ENCODE measurements at regions not wholly inside any gene's neighbourhood (a gene's known extent, or its start where the extent isn't known, plus 50 kb on each side); places are given as distances from the start of the nearest gene placed in this dataset.

DNA sequence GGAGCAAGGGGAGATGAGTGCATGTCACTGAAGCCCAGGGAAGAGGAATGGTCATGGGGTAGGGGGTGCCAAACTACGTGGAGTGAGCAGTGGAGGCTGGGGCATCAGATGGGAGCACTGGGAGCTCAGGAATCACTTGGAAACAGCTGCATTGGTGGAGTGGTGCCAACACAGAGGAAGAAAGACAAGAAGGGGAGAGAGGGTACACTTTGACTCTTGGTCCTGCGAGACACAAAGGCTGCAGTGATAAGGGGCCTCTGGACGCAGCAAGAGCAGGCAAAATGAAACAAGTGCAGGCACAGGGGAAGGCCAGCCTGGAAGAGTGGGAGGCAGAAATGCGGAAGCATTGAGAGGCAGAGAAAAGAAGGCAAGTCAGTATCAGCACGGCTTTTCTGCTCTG lies 134.7 kb upstream of the SMIM21 start:
- intact Hi-C loops (cut with DNase I), result no loop called here
- H3K36me3 ChIP-seq, result no peaks in the 10 kb centered on the region
- H3K4me1 ChIP-seq, result no peaks in the 10 kb centered on the region
- H3K9me3 ChIP-seq, result no peaks in the 10 kb centered on the region
- no peak for TF ChIP-seq CTCF (IDR thresholded peaks at IDR 0.05)
- no peak for TF ChIP-seq POLR2A (IDR thresholded peaks at IDR 0.05)
- TF ChIP-seq POLR2AphosphoS5 (IDR thresholded peaks at IDR 0.05; ENCODE audit: insufficient read depth in 1 of 2, low read depth in 1 of 2), result no peak
- H3K27me3 ChIP-seq, result no peaks in the 10 kb centered on the region
- no peak for DNase-seq (ENCODE audit: extremely low spot score in 2 of 2)
- no peak overlapping the region for H3K27ac ChIP-seq
- H3K4me3 ChIP-seq, result no peak overlapping the region

DNA sequence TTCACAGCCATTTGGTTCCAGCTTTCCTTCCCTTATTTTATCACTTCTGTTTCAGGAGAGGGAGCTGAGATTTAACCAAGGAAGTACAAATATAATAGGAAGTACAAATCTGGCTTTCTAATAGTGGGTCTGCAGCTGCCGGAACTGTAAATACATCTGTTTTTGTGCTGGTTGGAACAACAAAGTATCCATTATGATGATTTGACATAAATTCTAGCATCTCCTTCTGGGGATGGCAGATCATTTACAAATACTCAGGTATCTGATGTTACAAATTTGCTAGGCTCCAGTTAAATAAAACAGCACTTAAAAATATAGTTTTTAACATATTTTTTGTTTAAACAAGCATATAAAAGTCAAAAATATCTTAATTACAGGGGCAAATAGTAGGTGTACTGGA lies 131.3 kb upstream of the SMIM21 start:
- Histone ChIP-seq H3K27ac (no peak overlapping the region), H3K9me3 (no peaks in the 10 kb centered on the region), H3K4me1 (no peaks in the 10 kb centered on the region), H3K27me3 (no peaks in the 10 kb centered on the region), H3K4me3 (no peak overlapping the region), H3K36me3 (no peaks in the 10 kb centered on the region)
- TF ChIP-seq CTCF (IDR thresholded peaks at IDR 0.05) (no peak), POLR2AphosphoS5 (IDR thresholded peaks at IDR 0.05; ENCODE audit: insufficient read depth in 1 of 2, low read depth in 1 of 2) (no peak), POLR2A (IDR thresholded peaks at IDR 0.05) (no peak)
- DNase-seq (ENCODE audit: extremely low spot score in 2 of 2), result no peak
- intact Hi-C loops (cut with DNase I), result no loop called here

GRCh38 chr18:75556841-75557240 lies 129.3 kb upstream of the SMIM21 start:
- H3K36me3 ChIP-seq, result no peaks in the 10 kb centered on the region
- no peak overlapping the region for H3K4me3 ChIP-seq
- no peak overlapping the region for H3K27ac ChIP-seq
- H3K4me1 ChIP-seq, result no peaks in the 10 kb centered on the region
- no peak for DNase-seq (ENCODE audit: extremely low spot score in 2 of 2)
- H3K9me3 ChIP-seq, result no peaks in the 10 kb centered on the region
- H3K27me3 ChIP-seq, result no peaks in the 10 kb centered on the region
- TF ChIP-seq POLR2A (IDR thresholded peaks at IDR 0.05) (no peak), POLR2AphosphoS5 (IDR thresholded peaks at IDR 0.05; ENCODE audit: insufficient read depth in 1 of 2, low read depth in 1 of 2) (no peak), CTCF (IDR thresholded peaks at IDR 0.05) (no peak)
- intact Hi-C loops (cut with DNase I), result no loop called here

DNA sequence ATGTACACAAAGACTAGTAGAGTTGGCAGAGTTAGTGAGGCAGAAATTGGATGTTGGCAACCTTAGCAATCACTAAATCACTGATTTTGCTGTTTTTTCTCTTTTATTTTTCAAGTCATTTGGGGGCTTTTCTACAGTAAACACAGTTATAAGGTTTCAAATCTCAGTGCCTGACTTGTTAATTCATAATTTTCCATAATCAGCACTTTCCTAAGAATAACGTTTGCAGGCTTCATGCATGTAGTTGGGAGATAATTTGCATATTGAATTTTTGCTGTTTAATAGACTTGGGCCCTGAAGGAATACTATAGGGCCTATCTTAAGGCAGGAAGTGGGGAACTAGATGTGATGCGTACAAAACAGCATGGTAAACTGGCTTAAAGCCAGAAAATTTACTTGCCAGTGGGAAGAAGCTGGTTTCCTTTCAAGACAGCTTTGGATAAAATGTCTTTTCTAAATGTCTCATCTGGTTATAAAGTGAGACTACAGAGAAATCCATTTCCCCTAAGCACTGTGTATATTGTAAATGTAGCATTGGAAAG lies 127.2 kb upstream of the SMIM21 start:
- Histone ChIP-seq H3K4me1 (no peaks in the 10 kb centered on the region), H3K4me3 (no peak overlapping the region), H3K27me3 (no peaks in the 10 kb centered on the region), H3K27ac (no peak overlapping the region), H3K36me3 (no peaks in the 10 kb centered on the region), H3K9me3 (no peaks in the 10 kb centered on the region)
- TF ChIP-seq CTCF (IDR thresholded peaks at IDR 0.05) (no peak), POLR2AphosphoS5 (IDR thresholded peaks at IDR 0.05; ENCODE audit: insufficient read depth in 1 of 2, low read depth in 1 of 2) (no peak), POLR2A (IDR thresholded peaks at IDR 0.05) (no peak)
- no peak for DNase-seq (ENCODE audit: extremely low spot score in 2 of 2)
- intact Hi-C loops (cut with DNase I), result no loop called here

DNA sequence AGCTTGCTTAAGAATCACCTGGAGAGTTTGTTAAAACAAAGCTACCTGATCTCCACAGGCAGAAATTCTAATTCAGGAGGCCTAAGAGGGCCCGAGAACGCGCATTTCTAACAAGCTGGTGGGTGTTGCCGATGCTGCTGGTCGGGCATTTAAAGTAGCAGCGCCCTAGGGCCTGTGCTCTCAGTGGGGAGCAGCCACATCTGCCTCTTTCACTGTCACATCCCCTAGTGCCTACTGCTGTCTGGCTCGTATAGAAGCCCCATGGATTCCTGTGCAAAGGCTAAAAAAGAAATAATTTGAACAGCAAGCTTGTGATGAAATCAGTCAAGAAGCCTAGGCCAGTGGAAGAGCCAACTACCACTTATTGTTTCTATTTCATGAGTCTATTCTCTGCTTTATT lies 126.7 kb upstream of the SMIM21 start:
- Histone ChIP-seq H3K9me3 (no peaks in the 10 kb centered on the region), H3K36me3 (no peaks in the 10 kb centered on the region), H3K4me3 (no peak overlapping the region), H3K27ac (no peak overlapping the region), H3K27me3 (no peaks in the 10 kb centered on the region), H3K4me1 (no peaks in the 10 kb centered on the region)
- TF ChIP-seq POLR2AphosphoS5 (IDR thresholded peaks at IDR 0.05; ENCODE audit: insufficient read depth in 1 of 2, low read depth in 1 of 2) (no peak), CTCF (IDR thresholded peaks at IDR 0.05) (no peak)
- intact Hi-C loops (cut with DNase I), result no loop called here
- DNase-seq (ENCODE audit: extremely low spot score in 2 of 2), result no peak
